RKO (cell line): ENCODE measurements at regions not wholly inside any gene's neighbourhood (a gene's known extent, or its start where the extent isn't known, plus 50 kb on each side); places are given as distances from the start of the nearest gene placed in this dataset.
"Not testable (repeated sequence)": the region's sequence is repeated elsewhere in the genome, so short reads cannot be mapped to it uniquely, and the experiment has no call there.

Source experiments
- DNase-seq: peaks from one replicate; pipeline ENCODE4 v3.0.0-alpha.2; 2016; ENCODE audit warnings: low spot score

GRCh38 chr14:36411951-36412350 is 91.5 kb upstream of the MBIP start:
- DNase-seq, result not testable (repeated sequence)

- DNase-seq, result no peak
Observed at GRCh38 chr14:36408388-36408787, 88.0 kb upstream of the MBIP start.

GRCh38 chr14:36405589-36406274 is 85.3 kb upstream of the MBIP start:
- no peak for DNase-seq

GRCh38 chr14:36402867-36403266 is 82.4 kb upstream of the MBIP start:
- no peak for DNase-seq

GRCh38 chr14:36398463-36399291 is 78.2 kb upstream of the MBIP start:
- DNase-seq, result no peak

- no peak for DNase-seq
Observed at GRCh38 chr14:36397357-36397756, 76.9 kb upstream of the MBIP start.

GRCh38 chr14:36396798-36397197 is 76.4 kb upstream of the MBIP start:
- DNase-seq, result no peak

- DNase-seq, result no peak
Observed at GRCh38 chr14:36394593-36394992, 74.2 kb upstream of the MBIP start.

- no peak for DNase-seq
Observed at GRCh38 chr14:36390718-36391117, 70.3 kb upstream of the MBIP start.

GRCh38 chr14:36383767-36384431 is 63.5 kb upstream of the MBIP start:
- no peak for DNase-seq

- DNase-seq, result peak; percentile 80
Observed at GRCh38 chr14:36373982-36374673, 53.7 kb upstream of the MBIP start.
